ENCODE measurements at regions not wholly inside any gene's neighbourhood (a gene's known extent, or its start where the extent isn't known, plus 50 kb on each side); places are given as distances from the start of the nearest gene placed in this dataset.

- peaks cover 5 to 9% (median 7%) of the 10 kb centered on the region in 4 donors for H3K4me1 ChIP-seq
- no peak overlapping the region for H3K27ac ChIP-seq
- DNase-seq, result no peak
- H3K4me3 ChIP-seq, result no peak overlapping the region
- no peak for TF ChIP-seq EP300 (IDR thresholded peaks at IDR 0.05)
- no peak for TF ChIP-seq POLR2AphosphoS5 (IDR thresholded peaks at IDR 0.05)
- no peak for TF ChIP-seq POLR2A (IDR thresholded peaks at IDR 0.05)
- 80 to 88% (median 85%) methylated on average over 8 of the region's 8 CpGs for WGBS, 5 donors
- intact Hi-C loops (cut with DNase I; ENCODE audit: low total_unique reads), result no loop called here
- no peaks in the 10 kb centered on the region for H3K36me3 ChIP-seq
- no peaks in the 10 kb centered on the region for H3K9me3 ChIP-seq
- peaks cover 0 to 5% (median 0%) of the 10 kb centered on the region in 3 donors for H3K27me3 ChIP-seq
Measured at GRCh38 chr20:22520381-22520780, 64.0 kb downstream of the FOXA2 start.

DNA sequence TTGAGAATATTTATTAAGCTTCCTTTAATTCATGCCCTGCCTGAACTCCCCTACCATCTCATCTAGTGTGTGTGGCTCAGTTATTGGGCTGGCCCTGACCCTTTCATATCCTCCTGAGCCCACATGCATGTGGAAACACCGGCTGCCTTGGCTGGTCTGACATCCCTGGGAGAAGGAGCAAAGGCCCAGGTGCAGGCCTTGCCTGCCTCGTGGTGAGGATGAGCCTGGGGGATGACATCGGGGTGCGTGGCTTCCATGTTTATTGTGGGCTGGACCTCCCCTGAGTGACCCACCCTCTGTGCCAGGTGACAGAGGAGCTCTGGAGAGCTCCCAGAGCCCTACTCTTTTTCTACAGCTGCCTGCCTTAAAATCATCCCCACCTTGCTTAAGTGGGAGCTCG is 69.1 kb downstream of the FOXA2 start:
- Histone ChIP-seq H3K27ac (peak overlapping the region in 1 of 5 donors; percentile 44), H3K36me3 (no peaks in the 10 kb centered on the region), H3K9me3 (no peaks in the 10 kb centered on the region), H3K4me3 (no peak overlapping the region), H3K4me1 (peaks cover 8 to 22% (median 16%) of the 10 kb centered on the region in 4 donors), H3K27me3 (no peaks in the 10 kb centered on the region)
- 76 to 87% (median 82%) methylated on average over 5 of the region's 5 CpGs for WGBS, 5 donors
- no peak for TF ChIP-seq POLR2AphosphoS5 (IDR thresholded peaks at IDR 0.05)
- TF ChIP-seq EP300 (IDR thresholded peaks at IDR 0.05), result no peak
- no peak for TF ChIP-seq POLR2A (IDR thresholded peaks at IDR 0.05)
- TF ChIP-seq, protein P1, sequence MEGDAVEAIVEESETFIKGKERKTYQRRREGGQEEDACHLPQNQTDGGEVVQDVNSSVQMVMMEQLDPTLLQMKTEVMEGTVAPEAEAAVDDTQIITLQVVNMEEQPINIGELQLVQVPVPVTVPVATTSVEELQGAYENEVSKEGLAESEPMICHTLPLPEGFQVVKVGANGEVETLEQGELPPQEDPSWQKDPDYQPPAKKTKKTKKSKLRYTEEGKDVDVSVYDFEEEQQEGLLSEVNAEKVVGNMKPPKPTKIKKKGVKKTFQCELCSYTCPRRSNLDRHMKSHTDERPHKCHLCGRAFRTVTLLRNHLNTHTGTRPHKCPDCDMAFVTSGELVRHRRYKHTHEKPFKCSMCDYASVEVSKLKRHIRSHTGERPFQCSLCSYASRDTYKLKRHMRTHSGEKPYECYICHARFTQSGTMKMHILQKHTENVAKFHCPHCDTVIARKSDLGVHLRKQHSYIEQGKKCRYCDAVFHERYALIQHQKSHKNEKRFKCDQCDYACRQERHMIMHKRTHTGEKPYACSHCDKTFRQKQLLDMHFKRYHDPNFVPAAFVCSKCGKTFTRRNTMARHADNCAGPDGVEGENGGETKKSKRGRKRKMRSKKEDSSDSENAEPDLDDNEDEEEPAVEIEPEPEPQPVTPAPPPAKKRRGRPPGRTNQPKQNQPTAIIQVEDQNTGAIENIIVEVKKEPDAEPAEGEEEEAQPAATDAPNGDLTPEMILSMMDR (IDR thresholded peaks at IDR 0.05), result no peak
- intact Hi-C loops (cut with DNase I; ENCODE audit: low total_unique reads), result no loop called here
- no peak for DNase-seq

DNA sequence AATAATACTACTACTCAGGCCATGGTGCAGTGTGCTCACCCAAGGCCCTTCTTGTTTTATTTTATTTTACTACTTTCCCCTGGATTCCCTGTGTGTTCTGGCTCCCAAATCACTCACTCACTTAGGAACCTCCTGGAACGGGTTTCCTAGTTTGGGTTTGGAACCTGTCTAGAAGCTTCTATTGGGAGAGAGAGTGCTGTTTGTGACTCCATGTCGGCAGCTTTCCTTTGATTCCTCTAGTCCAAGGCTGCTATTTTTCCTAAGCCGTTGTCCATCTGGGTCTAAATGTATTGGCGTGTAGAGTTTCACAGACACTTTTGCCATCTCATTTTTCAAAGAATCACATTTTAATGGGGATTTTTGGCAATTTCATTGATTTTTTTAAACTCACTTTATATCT is 70.8 kb downstream of the FOXA2 start:
- 67 to 79% (median 72%) methylated on average over 4 of the region's 4 CpGs for WGBS, 5 donors
- Histone ChIP-seq H3K4me1 (peaks cover 8 to 22% (median 16%) of the 10 kb centered on the region in 4 donors), H3K4me3 (no peak overlapping the region), H3K27ac (peak overlapping the region; percentile 59 to 81 (median 78)), H3K36me3 (no peaks in the 10 kb centered on the region), H3K9me3 (no peaks in the 10 kb centered on the region), H3K27me3 (no peaks in the 10 kb centered on the region)
- TF ChIP-seq POLR2AphosphoS5 (IDR thresholded peaks at IDR 0.05) (no peak), POLR2A (IDR thresholded peaks at IDR 0.05) (no peak), EP300 (IDR thresholded peaks at IDR 0.05) (no peak)
- TF ChIP-seq, protein P1 (IDR thresholded peaks at IDR 0.05), result no peak
- intact Hi-C loops (cut with DNase I; ENCODE audit: low total_unique reads), result no loop called here
- DNase-seq, result no peak

- H3K9me3 ChIP-seq, result no peaks in the 10 kb centered on the region
- WGBS, 5 donors, result 19 to 50% (median 32%) methylated on average over 1 of the region's 1 CpG
- DNase-seq, result no peak
- TF ChIP-seq, protein P1 (IDR thresholded peaks at IDR 0.05), result no peak
- TF ChIP-seq EP300 (IDR thresholded peaks at IDR 0.05), result no peak
- TF ChIP-seq POLR2A (IDR thresholded peaks at IDR 0.05), result no peak
- no peak for TF ChIP-seq POLR2AphosphoS5 (IDR thresholded peaks at IDR 0.05)
- H3K36me3 ChIP-seq, result no peaks in the 10 kb centered on the region
- no peaks in the 10 kb centered on the region for H3K27me3 ChIP-seq
- H3K4me1 ChIP-seq, result peaks cover 8 to 22% (median 16%) of the 10 kb centered on the region in 4 donors
- no peak overlapping the region for H3K4me3 ChIP-seq
- intact Hi-C loops (cut with DNase I; ENCODE audit: low total_unique reads), result no loop called here
- H3K27ac ChIP-seq, result peak overlapping the region; percentile 71 to 81 (median 78)
Measured at GRCh38 chr20:22512911-22513489, 71.4 kb downstream of the FOXA2 start.

Data from stomach (tissue), 8 donors.